HG02885 (cell line): ENCODE measurements at regions not wholly inside any gene's neighbourhood (a gene's known extent, or its start where the extent isn't known, plus 50 kb on each side); places are given as distances from the start of the nearest gene placed in this dataset.

Experiments
- ATAC-seq: cut with Tn5 transposase; IDR thresholded peaks from one replicate; pipeline ENCODE4 v1.9.1; 2021; ENCODE audit warnings: mild to moderate bottlenecking; ENCODE audit not compliant: unreplicated experiment, poor library complexity

- no peak for ATAC-seq
Measured at GRCh38 chr10:123445261-123445775, 220.8 kb upstream of the GPR26 start.

GRCh38 chr10:123446449-123447156 is 219.6 kb upstream of the GPR26 start:
- no peak for ATAC-seq

- no peak for ATAC-seq
Measured at GRCh38 chr10:123449234-123449962, 216.8 kb upstream of the GPR26 start.

GRCh38 chr10:123450956-123451605 is 215.1 kb upstream of the GPR26 start:
- ATAC-seq: no peak

- ATAC-seq: no peak
Measured at GRCh38 chr10:123451618-123452245, 214.4 kb upstream of the GPR26 start.

- ATAC-seq: no peak
Measured at GRCh38 chr10:123454987-123455386, 211.2 kb upstream of the GPR26 start.

- ATAC-seq: no peak
Measured at GRCh38 chr10:123455861-123456260, 210.3 kb upstream of the GPR26 start.

GRCh38 chr10:123458933-123459332 is 207.2 kb upstream of the GPR26 start:
- ATAC-seq: peak; percentile 65

GRCh38 chr10:123459371-123460091 is 206.6 kb upstream of the GPR26 start:
- ATAC-seq: no peak

GRCh38 chr10:123462246-123462645 is 203.9 kb upstream of the GPR26 start:
- no peak for ATAC-seq

GRCh38 chr10:123462756-123463155 is 203.4 kb upstream of the GPR26 start:
- no peak for ATAC-seq

GRCh38 chr10:123463181-123463580 is 203.0 kb upstream of the GPR26 start:
- no peak for ATAC-seq

GRCh38 chr10:123463698-123464097 is 202.5 kb upstream of the GPR26 start:
- ATAC-seq: no peak

- ATAC-seq: no peak
Measured at GRCh38 chr10:123464430-123465323, 201.5 kb upstream of the GPR26 start.

- no peak for ATAC-seq
Measured at GRCh38 chr10:123470336-123470921, 195.7 kb upstream of the GPR26 start.

GRCh38 chr10:123471811-123472210 is 194.3 kb upstream of the GPR26 start:
- no peak for ATAC-seq

GRCh38 chr10:123472606-123473005 is 193.5 kb upstream of the GPR26 start:
- no peak for ATAC-seq

- no peak for ATAC-seq
Measured at GRCh38 chr10:123474700-123475099, 191.5 kb upstream of the GPR26 start.

- ATAC-seq: no peak
Measured at GRCh38 chr10:123475466-123475865, 190.7 kb upstream of the GPR26 start.
